Duodenal mucosa (tissue), 2 donors: ENCODE measurements at regions not wholly inside any gene's neighbourhood (a gene's known extent, or its start where the extent isn't known, plus 50 kb on each side); places are given as distances from the start of the nearest gene placed in this dataset.

Experiments
- H3K27ac ChIP-seq: one replicate; pipeline ENCODE4 v1.7.0; 2013; ENCODE audit warnings: low read depth, low read length
- H3K27me3 ChIP-seq, 2 donors: one replicate each; pipeline ENCODE4 v1.7.0; 2013; ENCODE audit warnings: low read length in 2 of 2, control low read depth in 1 of 2; ENCODE audit not compliant: insufficient read depth in 2 of 2, control insufficient read depth in 1 of 2
- H3K36me3 ChIP-seq, 2 donors: one replicate each; pipeline ENCODE4 v1.7.0; 2013; ENCODE audit warnings: low read length in 2 of 2, control low read depth in 1 of 2; ENCODE audit not compliant: insufficient read depth in 2 of 2, control insufficient read depth in 1 of 2
- H3K4me1 ChIP-seq, 2 donors: one replicate each; pipeline ENCODE4 v1.7.0; 2013; ENCODE audit warnings: low read length in 2 of 2, control low read depth in 1 of 2; ENCODE audit not compliant: insufficient read depth in 2 of 2, control insufficient read depth in 1 of 2
- H3K4me3 ChIP-seq, 2 donors: one replicate each; pipeline ENCODE4 v1.7.0; 2013; ENCODE audit warnings: low read length in 2 of 2, low read depth in 1 of 2
- H3K9ac ChIP-seq, 2 donors: one replicate each; pipeline ENCODE4 v1.7.0; 2013; ENCODE audit warnings: low read length in 2 of 2, low read depth in 1 of 2
- H3K9me3 ChIP-seq, 2 donors: one replicate each; pipeline ENCODE4 v1.7.0; 2013; ENCODE audit warnings: low read length in 2 of 2, control low read depth in 1 of 2; ENCODE audit not compliant: control insufficient read depth in 1 of 2

DNA sequence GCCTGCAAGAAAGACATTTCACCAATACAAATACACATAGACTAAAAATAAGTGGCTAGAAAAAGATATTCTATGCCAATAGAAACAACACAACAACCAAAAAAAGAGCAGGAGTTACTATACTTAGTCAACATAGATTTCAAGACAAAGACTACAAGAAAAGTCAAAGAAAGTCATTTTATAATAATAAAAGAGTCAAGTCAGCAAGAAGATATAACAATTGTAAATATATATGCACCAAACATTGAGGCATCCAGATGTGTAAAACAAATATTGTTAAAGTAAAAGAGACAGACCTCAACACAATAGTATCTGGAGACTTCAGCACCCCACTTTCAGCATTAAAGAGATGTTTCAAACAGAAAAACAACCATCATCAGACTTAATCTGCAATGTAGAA is 104.6 kb downstream of the AMY1C start:
- Histone ChIP-seq H3K4me1 (no peaks in the 10 kb centered on the region), H3K27ac (no peak overlapping the region), H3K4me3 (no peak overlapping the region), H3K27me3 (no peaks in the 10 kb centered on the region), H3K36me3 (no peaks in the 10 kb centered on the region), H3K9ac (no peak overlapping the region), H3K9me3 (peaks cover 0 to 5% of the 10 kb centered on the region in 2 donors)

- H3K27me3 ChIP-seq: no peaks in the 10 kb centered on the region
- H3K9me3 ChIP-seq: peaks cover 0 to 13% of the 10 kb centered on the region in 2 donors
- no peaks in the 10 kb centered on the region for H3K4me1 ChIP-seq
- no peaks in the 10 kb centered on the region for H3K36me3 ChIP-seq
- no peak overlapping the region for H3K9ac ChIP-seq
- H3K27ac ChIP-seq: no peak overlapping the region
- H3K4me3 ChIP-seq: no peak overlapping the region
Measured at GRCh38 chr1:103859721-103860120, 110.0 kb downstream of the AMY1C start.

- H3K36me3 ChIP-seq: no peaks in the 10 kb centered on the region
- H3K27me3 ChIP-seq: no peaks in the 10 kb centered on the region
- H3K4me1 ChIP-seq: no peaks in the 10 kb centered on the region
- H3K4me3 ChIP-seq: no peak overlapping the region
- no peak overlapping the region for H3K27ac ChIP-seq
- H3K9ac ChIP-seq: no peak overlapping the region
- H3K9me3 ChIP-seq: no peaks in the 10 kb centered on the region
Measured at GRCh38 chr1:103898576-103899345, 149.1 kb downstream of the AMY1C start.

- Histone ChIP-seq H3K27ac (no peak overlapping the region), H3K36me3 (no peaks in the 10 kb centered on the region), H3K4me3 (no peak overlapping the region), H3K9ac (no peak overlapping the region), H3K27me3 (no peaks in the 10 kb centered on the region), H3K9me3 (no peaks in the 10 kb centered on the region), H3K4me1 (no peaks in the 10 kb centered on the region)
Measured at GRCh38 chr1:103900005-103900404, 150.3 kb downstream of the AMY1C start.

DNA sequence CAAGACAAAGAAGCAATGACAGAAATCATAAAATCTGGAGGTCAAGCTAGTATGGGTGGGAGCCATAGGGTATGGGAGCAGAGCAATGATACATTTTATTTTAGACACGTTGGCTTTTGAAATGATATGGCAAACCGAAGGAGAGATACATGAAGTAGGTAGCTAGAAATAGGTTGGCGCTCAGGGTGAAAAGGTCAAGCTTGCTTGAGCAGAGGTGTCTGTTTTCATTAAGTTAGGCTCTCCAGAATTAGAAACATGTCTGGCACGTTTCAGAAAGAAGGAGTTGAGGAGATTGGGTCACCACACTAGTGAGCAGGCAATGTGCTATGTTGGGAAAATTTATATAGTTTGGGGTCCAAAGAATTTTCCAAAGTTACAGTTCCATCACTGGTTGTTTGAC is 151.4 kb downstream of the AMY1C start:
- no peaks in the 10 kb centered on the region for H3K9me3 ChIP-seq
- no peaks in the 10 kb centered on the region for H3K4me1 ChIP-seq
- H3K27ac ChIP-seq: no peak overlapping the region
- H3K4me3 ChIP-seq: no peak overlapping the region
- no peak overlapping the region for H3K9ac ChIP-seq
- no peaks in the 10 kb centered on the region for H3K27me3 ChIP-seq
- H3K36me3 ChIP-seq: no peaks in the 10 kb centered on the region

DNA sequence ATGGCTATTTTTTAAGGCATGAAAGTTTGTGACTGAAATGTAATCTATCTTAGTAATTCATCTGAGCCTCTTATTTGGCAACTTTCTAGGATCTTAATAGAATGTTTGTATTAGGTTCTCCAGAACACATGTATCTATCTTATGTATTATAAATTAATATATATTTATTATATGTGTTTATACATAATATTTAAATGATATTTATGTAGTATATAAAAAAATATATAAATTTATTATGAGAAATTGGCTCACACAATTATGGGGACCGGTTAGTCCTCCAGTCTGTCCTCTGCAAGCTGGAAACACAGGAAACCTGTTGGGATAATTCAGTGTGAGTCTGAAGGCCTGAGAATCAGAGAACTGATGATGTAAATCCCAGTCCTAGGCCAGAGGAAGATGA is 155.7 kb downstream of the AMY1C start:
- H3K9ac ChIP-seq: no peak overlapping the region
- no peak overlapping the region for H3K4me3 ChIP-seq
- no peaks in the 10 kb centered on the region for H3K4me1 ChIP-seq
- H3K27me3 ChIP-seq: no peaks in the 10 kb centered on the region
- no peaks in the 10 kb centered on the region for H3K36me3 ChIP-seq
- no peak overlapping the region for H3K27ac ChIP-seq
- no peaks in the 10 kb centered on the region for H3K9me3 ChIP-seq

DNA sequence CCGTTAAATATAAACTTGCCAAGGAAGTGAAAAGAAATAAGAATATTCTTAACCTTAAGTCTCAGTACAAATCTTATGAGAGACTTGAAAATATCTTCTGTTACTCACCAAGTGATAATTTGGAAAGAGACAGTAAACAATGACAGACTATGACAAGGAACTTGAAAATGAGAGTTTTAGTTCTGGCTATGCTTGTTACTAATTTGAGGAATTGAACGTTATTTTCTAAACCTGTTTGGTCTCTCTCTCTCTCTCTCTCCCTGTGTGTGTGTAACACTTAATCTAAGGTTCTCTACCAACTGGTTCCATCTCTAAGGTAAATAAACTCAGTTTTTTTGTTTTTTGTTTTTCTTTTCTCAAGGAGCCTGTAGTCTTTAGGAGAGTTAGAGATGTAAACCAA is 161.8 kb downstream of the AMY1C start:
- no peaks in the 10 kb centered on the region for H3K27me3 ChIP-seq
- H3K27ac ChIP-seq: no peak overlapping the region
- H3K4me1 ChIP-seq: no peaks in the 10 kb centered on the region
- H3K9me3 ChIP-seq: peaks cover 0 to 6% of the 10 kb centered on the region in 2 donors
- no peak overlapping the region for H3K4me3 ChIP-seq
- no peak overlapping the region for H3K9ac ChIP-seq
- no peaks in the 10 kb centered on the region for H3K36me3 ChIP-seq

GRCh38 chr1:103917795-103918194 is 168.1 kb downstream of the AMY1C start:
- Histone ChIP-seq H3K4me1 (no peaks in the 10 kb centered on the region), H3K9me3 (peaks cover 0 to 4% of the 10 kb centered on the region in 2 donors), H3K9ac (no peak overlapping the region), H3K27me3 (no peaks in the 10 kb centered on the region), H3K27ac (no peak overlapping the region), H3K4me3 (no peak overlapping the region), H3K36me3 (no peaks in the 10 kb centered on the region)

DNA sequence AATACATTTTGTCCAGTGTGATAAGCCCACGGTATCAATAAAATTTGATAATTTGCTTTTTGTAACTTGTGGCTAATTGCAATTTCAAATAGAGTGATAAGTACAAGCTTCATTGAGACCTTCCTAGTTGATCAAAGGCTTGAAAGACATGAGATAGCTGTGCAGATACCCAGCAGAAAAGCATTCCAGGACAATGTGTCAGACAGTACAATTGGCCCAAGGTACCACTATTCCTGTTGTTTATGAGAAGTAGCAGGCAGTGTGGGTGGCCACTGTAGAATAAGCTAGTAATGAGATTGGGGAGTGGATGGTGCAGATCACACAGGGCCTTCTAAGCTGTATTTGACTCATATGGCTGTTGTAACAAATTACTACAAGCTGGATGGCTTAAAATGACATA is 182.2 kb downstream of the AMY1C start:
- Histone ChIP-seq H3K27me3 (no peaks in the 10 kb centered on the region), H3K27ac (no peak overlapping the region), H3K4me3 (no peak overlapping the region), H3K9ac (no peak overlapping the region), H3K9me3 (peaks cover 0 to 3% of the 10 kb centered on the region in 2 donors), H3K4me1 (no peaks in the 10 kb centered on the region), H3K36me3 (no peaks in the 10 kb centered on the region)

DNA sequence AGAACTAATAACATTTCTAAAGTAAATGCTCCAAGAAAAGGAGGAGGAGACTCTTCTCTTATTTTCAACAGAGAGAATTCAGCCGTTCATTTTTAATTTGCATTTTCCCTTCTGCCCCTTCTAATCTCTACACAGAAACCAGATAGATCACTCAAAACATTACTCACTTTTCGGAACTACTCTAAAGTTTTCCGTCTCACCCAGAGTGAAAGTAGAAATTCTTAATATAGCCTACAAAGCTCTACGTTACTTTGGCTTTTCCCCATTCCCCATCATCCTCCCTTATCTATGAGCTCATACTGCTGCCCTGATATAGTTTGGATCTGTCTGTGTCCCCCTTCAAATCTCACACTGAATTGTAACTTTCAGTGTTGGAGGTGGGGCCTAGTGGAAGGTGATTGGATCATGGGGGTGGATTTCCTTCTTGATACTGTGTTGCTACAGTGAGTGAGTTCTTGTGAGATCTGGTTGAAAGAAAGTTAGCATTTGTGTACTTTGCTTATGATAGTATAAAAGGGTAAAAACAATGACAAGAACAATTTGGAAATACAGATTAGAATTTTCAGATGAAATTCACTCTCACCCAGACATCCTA is 188.2 kb downstream of the AMY1C start:
- H3K9me3 ChIP-seq: no peaks in the 10 kb centered on the region
- H3K4me1 ChIP-seq: no peaks in the 10 kb centered on the region
- no peak overlapping the region for H3K4me3 ChIP-seq

More for the DNA sequence above, 188.2 kb downstream of the AMY1C start:
- Histone ChIP-seq H3K27ac (no peak overlapping the region), H3K36me3 (no peaks in the 10 kb centered on the region), H3K27me3 (no peaks in the 10 kb centered on the region), H3K9ac (no peak overlapping the region)
